HEK293 (cell line): ENCODE measurements at regions not wholly inside any gene's neighbourhood (a gene's known extent, or its start where the extent isn't known, plus 50 kb on each side); places are given as distances from the start of the nearest gene placed in this dataset.

ENCODE experiments used
- CTCF ChIA-PET: fragments of 350-600 bp; formaldehyde crosslinking; extraction: SDS; loops from one replicate; lab custom pipeline; 2021; ENCODE audit warnings: antibody characterized with exemption; lab: Yijun Ruan, JAX
- POLR2A ChIA-PET: fragments of 300-600 bp; formaldehyde crosslinking; extraction: SDS; loops from one replicate; lab custom pipeline; 2020; ENCODE audit warnings: antibody characterized with exemption, inconsistent platforms; lab: Yijun Ruan, JAX
- H3K27ac ChIP-seq: fragments of 200-500 bp; sonication (Bioruptor generic); 2 replicates; pipeline ENCODE4 v1.5.1; 2014; ENCODE audit warnings: low read depth, low read length, control low read depth, inconsistent platforms; ENCODE audit errors: extremely low read depth
- H3K36me3 ChIP-seq, 2 experiments: fragments of 200-500 bp in 1 of 2; sonication (Bioruptor generic) in 1 of 2; 1 replicate in 1 of 2; 2 replicates in 1 of 2; pipeline ENCODE4 v1.5.1; 2014 to 2017; ENCODE audit warnings: inconsistent platforms in 2 of 2, low read length in 2 of 2; ENCODE audit not compliant: control insufficient read depth in 2 of 2, insufficient read depth in 1 of 2
- H3K4me1 ChIP-seq: fragments of 200-500 bp; sonication (Bioruptor generic); 2 replicates; pipeline ENCODE4 v1.5.1; 2014; ENCODE audit warnings: mild to moderate bottlenecking, low read length, inconsistent platforms; ENCODE audit not compliant: control insufficient read depth, insufficient read depth
- H3K4me3 ChIP-seq: 2 replicates; pipeline ENCODE4 v1.5.1; 2011; ENCODE audit warnings: low read depth, mild to moderate bottlenecking, control low read depth, low read length, moderate library complexity
- H3K9me3 ChIP-seq: fragments of 200-500 bp; sonication (Bioruptor generic); 2 replicates; pipeline ENCODE4 v1.5.1; 2014; ENCODE audit warnings: low read depth, low read length, inconsistent platforms; ENCODE audit not compliant: control insufficient read depth, insufficient read depth
- GLI4 ChIP-seq: fragments of 450-650 bp; formaldehyde crosslinking; IDR thresholded peaks from 2 replicates; pipeline ENCODE4 v1.5.1; 2016; ENCODE audit warnings: missing biosample characterization, missing genetic modification characterization
- KLF16 ChIP-seq: fragments of 450-650 bp; formaldehyde crosslinking; IDR thresholded peaks from 2 replicates; pipeline ENCODE4 v1.5.1; 2017; ENCODE audit warnings: missing biosample characterization, missing genetic modification characterization
- MEIS1 ChIP-seq: sonication (generic); formaldehyde crosslinking; IDR thresholded peaks from 2 replicates; pipeline ENCODE4 v1.8.1; 2022; ENCODE audit warnings: missing genetic modification reagents, mild to moderate bottlenecking, borderline replicate concordance
- SCRT1 ChIP-seq: fragments of 450-650 bp; formaldehyde crosslinking; IDR thresholded peaks from 2 replicates; pipeline ENCODE4 v1.5.1; 2016; ENCODE audit warnings: missing biosample characterization, missing genetic modification characterization, borderline replicate concordance
- SP3 ChIP-seq: fragments of 450-650 bp; formaldehyde crosslinking; IDR thresholded peaks from 2 replicates; pipeline ENCODE4 v1.5.1; 2016; ENCODE audit warnings: missing biosample characterization, missing genetic modification characterization
- SP7 ChIP-seq: fragments of 450-650 bp; formaldehyde crosslinking; IDR thresholded peaks from 2 replicates; pipeline ENCODE4 v1.5.1; 2016; ENCODE audit warnings: missing biosample characterization, missing genetic modification characterization
- TSHZ1 ChIP-seq: fragments of 450-650 bp; formaldehyde crosslinking; IDR thresholded peaks from 2 replicates; pipeline ENCODE4 v1.5.1; 2016; ENCODE audit warnings: missing biosample characterization, missing genetic modification characterization, borderline replicate concordance
- ZBTB6 ChIP-seq: fragments of 450-650 bp; formaldehyde crosslinking; IDR thresholded peaks from 2 replicates; pipeline ENCODE4 v1.5.1; 2017; ENCODE audit warnings: missing biosample characterization, missing genetic modification characterization
- ZFHX2 ChIP-seq: fragments of 450-650 bp; formaldehyde crosslinking; conservative IDR thresholded peaks from 2 replicates; pipeline ENCODE4 v1.5.1; 2016; ENCODE audit warnings: missing biosample characterization, missing genetic modification characterization
- ZFP37 ChIP-seq: fragments of 450-650 bp; formaldehyde crosslinking; IDR thresholded peaks from 2 replicates; pipeline ENCODE4 v1.5.1; 2016; ENCODE audit warnings: missing biosample characterization, missing genetic modification characterization
- ZNF146 ChIP-seq: fragments of 450-650 bp; formaldehyde crosslinking; IDR thresholded peaks from 2 replicates; pipeline ENCODE4 v1.5.1; 2016; ENCODE audit warnings: missing biosample characterization, missing genetic modification characterization
- ZNF157 ChIP-seq: fragments of 450-650 bp; formaldehyde crosslinking; IDR thresholded peaks from 2 replicates; pipeline ENCODE4 v1.5.1; 2016; ENCODE audit warnings: missing biosample characterization, missing genetic modification characterization
- ZNF16 ChIP-seq: fragments of 450-650 bp; formaldehyde crosslinking; IDR thresholded peaks from 2 replicates; pipeline ENCODE4 v1.5.1; 2016; ENCODE audit warnings: low read depth, missing biosample characterization, missing genetic modification characterization
- ZNF202 ChIP-seq: fragments of 450-650 bp; formaldehyde crosslinking; IDR thresholded peaks from 2 replicates; pipeline ENCODE4 v1.5.1; 2016; ENCODE audit warnings: missing biosample characterization, missing genetic modification characterization, borderline replicate concordance
- ZNF214 ChIP-seq: fragments of 450-650 bp; formaldehyde crosslinking; IDR thresholded peaks from 2 replicates; pipeline ENCODE4 v1.5.1; 2017; ENCODE audit warnings: missing biosample characterization, mild to moderate bottlenecking, missing genetic modification characterization, borderline replicate concordance
- ZNF24 ChIP-seq: fragments of 450-650 bp; formaldehyde crosslinking; IDR thresholded peaks from 2 replicates; pipeline ENCODE4 v1.5.1; 2016; ENCODE audit warnings: missing biosample characterization, missing genetic modification characterization
- ZNF280D ChIP-seq: fragments of 450-650 bp; formaldehyde crosslinking; IDR thresholded peaks from 2 replicates; pipeline ENCODE4 v1.5.1; 2016; ENCODE audit warnings: missing biosample characterization, missing genetic modification characterization
- ZNF449 ChIP-seq: fragments of 450-650 bp; formaldehyde crosslinking; IDR thresholded peaks from 2 replicates; pipeline ENCODE4 v1.5.1; 2017; ENCODE audit warnings: missing biosample characterization, mild to moderate bottlenecking, missing genetic modification characterization, moderate library complexity
- ZNF544 ChIP-seq: fragments of 450-650 bp; formaldehyde crosslinking; IDR thresholded peaks from 2 replicates; pipeline ENCODE4 v1.5.0; 2017; ENCODE audit warnings: missing biosample characterization, missing genetic modification characterization
- ZNF558 ChIP-seq: fragments of 450-650 bp; formaldehyde crosslinking; IDR thresholded peaks from 2 replicates; pipeline ENCODE4 v1.5.1; 2016; ENCODE audit warnings: missing biosample characterization, missing genetic modification characterization
- ZNF660 ChIP-seq: fragments of 450-650 bp; IDR thresholded peaks from 2 replicates; pipeline ENCODE4 v1.5.1; 2018; ENCODE audit warnings: missing biosample characterization, mild to moderate bottlenecking, missing genetic modification characterization
- ZNF776 ChIP-seq: fragments of 450-650 bp; formaldehyde crosslinking; IDR thresholded peaks from 2 replicates; pipeline ENCODE4 v1.5.0; 2017; ENCODE audit warnings: missing biosample characterization, missing genetic modification characterization, borderline replicate concordance

GRCh38 chr3:30317561-30317960 is 288.8 kb upstream of the TGFBR2 start (continued):
- TF ChIP-seq ZNF280D (tag by site-specific recombination), result no peak
- no peak for TF ChIP-seq KLF16 (tag by site-specific recombination)
- no peak for TF ChIP-seq ZNF202
- no peak for TF ChIP-seq ZBTB6
- no peak for TF ChIP-seq ZNF558 (tag by site-specific recombination)
- TF ChIP-seq, all 188 proteins: peak for 0

- Histone ChIP-seq H3K9me3 (no peaks in the 10 kb centered on the region), H3K4me1 (no peaks in the 10 kb centered on the region), H3K36me3 (no peaks in the 10 kb centered on the region)
- CTCF ChIA-PET, result interaction anchor here (0.7 to 1.5 kb wide), 2 partner anchors 275 to 506 kb away, joined by 3 read pairs; no protein-coding TSS in a partner anchor
- TF ChIP-seq SP7 (no peak), SCRT1 (tag by site-specific recombination) (no peak), MEIS1 (CRISPR knock-in tag) (no peak), ZNF660 (tag by site-specific recombination) (no peak), ZFP37 (tag by site-specific recombination) (no peak), ZNF146 (tag by site-specific recombination) (no peak), GLI4 (tag by site-specific recombination) (no peak), ZNF24 (no peak), ZNF544 (tag by site-specific recombination) (no peak), ZNF16 (tag by site-specific recombination) (no peak), ZNF214 (no peak), ZFHX2 (no peak), ZNF776 (tag by site-specific recombination) (no peak), ZNF449 (tag by site-specific recombination) (no peak), ZNF157 (tag by site-specific recombination) (no peak), SP3 (tag by site-specific recombination) (no peak), TSHZ1 (no peak)
- TF ChIP-seq, all 188 proteins: peak for 0
- H3K4me3 ChIP-seq, result no peak overlapping the region
- H3K27ac ChIP-seq, result no peak overlapping the region
- POLR2A ChIA-PET, result no interaction called here
Measured at GRCh38 chr3:30318110-30318509, 288.3 kb upstream of the TGFBR2 start.
